ENCODE measurements at regions not wholly inside any gene's neighbourhood (a gene's known extent, or its start where the extent isn't known, plus 50 kb on each side); places are given as distances from the start of the nearest gene placed in this dataset.

DNA sequence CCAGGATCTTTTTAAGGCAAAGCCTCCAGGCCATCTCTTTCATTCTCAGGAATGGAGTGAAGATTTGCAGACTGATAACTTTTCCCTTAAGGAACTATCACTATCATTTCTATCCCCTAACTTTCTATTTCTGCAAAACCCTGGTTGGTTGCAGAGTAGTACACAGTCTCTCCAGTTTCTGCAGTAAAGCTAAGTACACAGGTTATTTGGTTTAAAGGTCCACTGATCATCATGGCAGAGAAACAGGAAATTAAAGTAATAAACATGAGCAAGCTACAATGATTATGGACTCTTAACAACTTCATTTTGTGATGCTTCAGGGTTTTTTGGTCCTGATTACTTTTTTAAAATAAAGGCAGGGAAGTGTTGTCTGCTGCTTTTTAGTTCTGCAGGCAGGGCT lies 890.0 kb upstream of the DDX18 start:
- intact Hi-C loops (cut with micrococcal nuclease) (no loop called here), dilution Hi-C loops (cut with HindIII; ENCODE audit: low sequenced_read_pairs, unreplicated experiment) (no loop called here), in situ Hi-C loops (cut with MboI; ENCODE audit: low sequenced_read_pairs) (no loop called here)
- Histone ChIP-seq H2AK9ac (replicated peaks; ENCODE audit: low read depth, low read length, poor library complexity) (no peak overlapping the region), H3K4me3 (ENCODE audit: insufficient read depth, low read depth, low read length) (no peak overlapping the region), H3K4me1 (ENCODE audit: control insufficient read depth, insufficient read depth, low read length) (no peaks in the 10 kb centered on the region), H2BK20ac (ENCODE audit: low read depth, low read length) (no peak overlapping the region), H4K8ac (ENCODE audit: low read depth in 2 of 2, low read length in 2 of 2) (no peak overlapping the region), H4K5ac (ENCODE audit: low read depth, low read length) (no peak overlapping the region), H3K79me1 (ENCODE audit: low read depth in 1 of 2, low read length in 2 of 2) (no peaks in the 10 kb centered on the region), H3K9me1 (ENCODE audit: insufficient read depth, low read length) (no peaks in the 10 kb centered on the region), H3K14ac (replicated peaks; ENCODE audit: low read depth, low read length) (no peak overlapping the region), H3K4me2 (ENCODE audit: low read depth, low read length) (no peak overlapping the region), H2BK15ac (ENCODE audit: low read depth, low read length) (no peak overlapping the region), H2BK120ac (ENCODE audit: low read depth, low read length) (no peak overlapping the region), H3K18ac (ENCODE audit: low read depth, low read length) (no peak overlapping the region), H2BK5ac (ENCODE audit: low read depth, low read length, poor library complexity, severe bottlenecking) (no peak overlapping the region), H3K9me3 (ENCODE audit: control insufficient read depth, insufficient read depth, low read length) (0 out of 2 replicates have a peak, but pooled peaks cover 1% of the 10 kb centered on the region), H3K27ac (ENCODE audit: insufficient read depth, low read length) (no peak overlapping the region), H3K23ac (ENCODE audit: low read depth, low read length) (no peak overlapping the region), H3K56ac (ENCODE audit: extremely low read depth, insufficient read depth, low read length) (no peak overlapping the region), H4K91ac (ENCODE audit: insufficient read depth, low read depth, low read length) (no peak overlapping the region), H3K36me3 (ENCODE audit: control insufficient read depth, insufficient read depth, low read length) (no peaks in the 10 kb centered on the region), H2AK5ac (ENCODE audit: low read depth, low read length) (no peak overlapping the region), H4K20me1 (ENCODE audit: insufficient read depth, low read length) (no peaks in the 10 kb centered on the region), H3K9ac (ENCODE audit: low read depth, low read length) (no peak overlapping the region), H3K4ac (ENCODE audit: low read depth, low read length) (no peak overlapping the region), H3K27me3 (ENCODE audit: control insufficient read depth, insufficient read depth, low read length) (no peaks in the 10 kb centered on the region), H2AFZ (replicated peaks; ENCODE audit: low read length, poor library complexity) (no peak overlapping the region)
- BruUV-seq (replicated peaks) = no TSS peak
- ChIA-PET CTCF (no interaction called here), POLR2A (ENCODE audit: unreplicated experiment) (no interaction called here)
- ATAC-seq (ENCODE audit: low read depth) (no peak), DNase-seq (no peak)
- no peak for TF ChIP-seq MXI1 (IDR thresholded peaks at IDR 0.05; ENCODE audit: borderline replicate concordance, low read depth, low read length)
- TF ChIP-seq FOS (IDR thresholded peaks at IDR 0.05; ENCODE audit: low read depth, low read length) = no peak
- TF ChIP-seq BHLHE40 (IDR thresholded peaks at IDR 0.05; ENCODE audit: low read depth, low read length) = no peak
- TF ChIP-seq RCOR1 (IDR thresholded peaks at IDR 0.05; ENCODE audit: insufficient replicate concordance, low read length) = no peak
- no peak for TF ChIP-seq CEBPB (IDR thresholded peaks at IDR 0.05; ENCODE audit: low read depth, low read length)
- TF ChIP-seq, protein P1, sequence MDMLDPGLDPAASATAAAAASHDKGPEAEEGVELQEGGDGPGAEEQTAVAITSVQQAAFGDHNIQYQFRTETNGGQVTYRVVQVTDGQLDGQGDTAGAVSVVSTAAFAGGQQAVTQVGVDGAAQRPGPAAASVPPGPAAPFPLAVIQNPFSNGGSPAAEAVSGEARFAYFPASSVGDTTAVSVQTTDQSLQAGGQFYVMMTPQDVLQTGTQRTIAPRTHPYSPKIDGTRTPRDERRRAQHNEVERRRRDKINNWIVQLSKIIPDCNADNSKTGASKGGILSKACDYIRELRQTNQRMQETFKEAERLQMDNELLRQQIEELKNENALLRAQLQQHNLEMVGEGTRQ (IDR thresholded peaks at IDR 0.05; ENCODE audit: low read depth, low read length) = no peak
- no peak for TF ChIP-seq RAD21 (IDR thresholded peaks at IDR 0.05; ENCODE audit: low read length)
- no peak for TF ChIP-seq RFX5 (IDR thresholded peaks at IDR 0.05; ENCODE audit: low read depth, low read length)
- TF ChIP-seq, protein P2, sequence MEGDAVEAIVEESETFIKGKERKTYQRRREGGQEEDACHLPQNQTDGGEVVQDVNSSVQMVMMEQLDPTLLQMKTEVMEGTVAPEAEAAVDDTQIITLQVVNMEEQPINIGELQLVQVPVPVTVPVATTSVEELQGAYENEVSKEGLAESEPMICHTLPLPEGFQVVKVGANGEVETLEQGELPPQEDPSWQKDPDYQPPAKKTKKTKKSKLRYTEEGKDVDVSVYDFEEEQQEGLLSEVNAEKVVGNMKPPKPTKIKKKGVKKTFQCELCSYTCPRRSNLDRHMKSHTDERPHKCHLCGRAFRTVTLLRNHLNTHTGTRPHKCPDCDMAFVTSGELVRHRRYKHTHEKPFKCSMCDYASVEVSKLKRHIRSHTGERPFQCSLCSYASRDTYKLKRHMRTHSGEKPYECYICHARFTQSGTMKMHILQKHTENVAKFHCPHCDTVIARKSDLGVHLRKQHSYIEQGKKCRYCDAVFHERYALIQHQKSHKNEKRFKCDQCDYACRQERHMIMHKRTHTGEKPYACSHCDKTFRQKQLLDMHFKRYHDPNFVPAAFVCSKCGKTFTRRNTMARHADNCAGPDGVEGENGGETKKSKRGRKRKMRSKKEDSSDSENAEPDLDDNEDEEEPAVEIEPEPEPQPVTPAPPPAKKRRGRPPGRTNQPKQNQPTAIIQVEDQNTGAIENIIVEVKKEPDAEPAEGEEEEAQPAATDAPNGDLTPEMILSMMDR (conservative IDR thresholded peaks at IDR 0.05; ENCODE audit: low read depth, low read length) = no peak
- TF ChIP-seq NFE2L2 (IDR thresholded peaks at IDR 0.05; ENCODE audit: low read depth, low read length) = no peak
- TF ChIP-seq, protein P3, sequence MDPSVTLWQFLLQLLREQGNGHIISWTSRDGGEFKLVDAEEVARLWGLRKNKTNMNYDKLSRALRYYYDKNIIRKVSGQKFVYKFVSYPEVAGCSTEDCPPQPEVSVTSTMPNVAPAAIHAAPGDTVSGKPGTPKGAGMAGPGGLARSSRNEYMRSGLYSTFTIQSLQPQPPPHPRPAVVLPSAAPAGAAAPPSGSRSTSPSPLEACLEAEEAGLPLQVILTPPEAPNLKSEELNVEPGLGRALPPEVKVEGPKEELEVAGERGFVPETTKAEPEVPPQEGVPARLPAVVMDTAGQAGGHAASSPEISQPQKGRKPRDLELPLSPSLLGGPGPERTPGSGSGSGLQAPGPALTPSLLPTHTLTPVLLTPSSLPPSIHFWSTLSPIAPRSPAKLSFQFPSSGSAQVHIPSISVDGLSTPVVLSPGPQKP (IDR thresholded peaks at IDR 0.05; ENCODE audit: borderline replicate concordance, low read depth, low read length) = no peak
- no peak for TF ChIP-seq CHD1 (IDR thresholded peaks at IDR 0.05; ENCODE audit: low read depth, low read length)
- TF ChIP-seq SMC3 (IDR thresholded peaks at IDR 0.05; ENCODE audit: low read depth, low read length) = no peak
- no peak for TF ChIP-seq POLR2A (IDR thresholded peaks at IDR 0.05; ENCODE audit: low read depth, low read length)
- TF ChIP-seq MAZ (IDR thresholded peaks at IDR 0.05; ENCODE audit: borderline replicate concordance, low read depth, low read length) = no peak
- TF ChIP-seq MAFK (IDR thresholded peaks at IDR 0.05; ENCODE audit: low read depth, low read length) = no peak
